ENCODE measurements at regions not wholly inside any gene's neighbourhood (a gene's known extent, or its start where the extent isn't known, plus 50 kb on each side); places are given as distances from the start of the nearest gene placed in this dataset.

GRCh38 chr10:117727421-117727820, 184.9 kb downstream of the EMX2 start:
- H3K27ac ChIP-seq (ENCODE audit: insufficient read depth, low read length): no peak overlapping the region
- no peaks in the 10 kb centered on the region for H3K4me1 ChIP-seq (ENCODE audit: control insufficient read depth, extremely low read depth, insufficient read depth, low read length)
- DNase-seq (ENCODE audit: low read depth in 2 of 2): no peak
- H2AFZ ChIP-seq (ENCODE audit: low read length): no peak overlapping the region
- H3K9ac ChIP-seq (ENCODE audit: insufficient read depth, low read length): no peak overlapping the region
- H3K4me3 ChIP-seq (replicated peaks in 1 of 4; ENCODE audit: control extremely low read depth in 1 of 4, insufficient read depth in 1 of 4, low read depth in 3 of 4, low read length in 4 of 4): no peak overlapping the region
- H3K79me2 ChIP-seq (ENCODE audit: control insufficient read depth, insufficient read depth, low read length): no peaks in the 10 kb centered on the region
- TF ChIP-seq EZH2 (IDR thresholded peaks at IDR 0.05; ENCODE audit: low read length, missing control alignments) (no peak), CTCF (conservative IDR thresholded peaks at IDR 0.05 in 1 of 2, IDR thresholded peaks at IDR 0.05 in 1 of 2; ENCODE audit: low read depth in 1 of 2, low read length in 2 of 2) (no peak)
- H3K27me3 ChIP-seq (ENCODE audit: control insufficient read depth, insufficient read depth, low read length): no peaks in the 10 kb centered on the region
- no peaks in the 10 kb centered on the region for H3K36me3 ChIP-seq (ENCODE audit: control insufficient read depth, insufficient read depth, low read length)
- no peak overlapping the region for H3K4me2 ChIP-seq (ENCODE audit: extremely low read depth, insufficient read depth, low read length)
- no peaks in the 10 kb centered on the region for H3K9me3 ChIP-seq (ENCODE audit: control insufficient read depth, insufficient read depth, low read depth, low read length)
- H4K20me1 ChIP-seq (ENCODE audit: control insufficient read depth, extremely low read depth, insufficient read depth, low read length): no peaks in the 10 kb centered on the region

DNA sequence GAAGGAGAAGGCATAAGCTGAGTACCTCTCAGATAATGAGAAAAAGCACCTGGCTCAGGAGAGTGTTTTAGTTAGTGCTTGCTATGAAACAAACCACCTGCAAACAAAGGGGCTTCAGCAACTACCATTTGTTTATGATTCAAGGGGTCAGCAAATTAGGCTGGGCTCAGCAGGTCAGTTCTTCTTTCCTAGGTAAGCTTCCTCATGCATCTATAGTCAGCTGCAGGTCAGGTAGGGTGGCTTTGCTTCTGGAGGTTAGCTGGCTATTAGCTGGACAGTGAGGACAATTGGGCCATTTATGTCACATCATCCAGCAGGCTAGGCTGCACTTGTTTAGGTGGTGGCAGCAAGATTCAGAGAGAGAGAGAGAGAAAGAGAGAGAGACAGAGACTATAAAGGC, 185.5 kb downstream of the EMX2 start:
- Histone ChIP-seq H3K9ac (ENCODE audit: insufficient read depth, low read length) (no peak overlapping the region), H3K27me3 (ENCODE audit: control insufficient read depth, insufficient read depth, low read length) (no peaks in the 10 kb centered on the region), H3K4me3 (replicated peaks in 1 of 4; ENCODE audit: control extremely low read depth in 1 of 4, insufficient read depth in 1 of 4, low read depth in 3 of 4, low read length in 4 of 4) (no peak overlapping the region), H3K4me1 (ENCODE audit: control insufficient read depth, extremely low read depth, insufficient read depth, low read length) (no peaks in the 10 kb centered on the region), H2AFZ (ENCODE audit: low read length) (no peak overlapping the region), H4K20me1 (ENCODE audit: control insufficient read depth, extremely low read depth, insufficient read depth, low read length) (no peaks in the 10 kb centered on the region), H3K36me3 (ENCODE audit: control insufficient read depth, insufficient read depth, low read length) (no peaks in the 10 kb centered on the region), H3K27ac (ENCODE audit: insufficient read depth, low read length) (no peak overlapping the region), H3K4me2 (ENCODE audit: extremely low read depth, insufficient read depth, low read length) (no peak overlapping the region), H3K9me3 (ENCODE audit: control insufficient read depth, insufficient read depth, low read depth, low read length) (no peaks in the 10 kb centered on the region), H3K79me2 (ENCODE audit: control insufficient read depth, insufficient read depth, low read length) (no peaks in the 10 kb centered on the region)
- no peak for DNase-seq (ENCODE audit: low read depth in 2 of 2)
- no peak for TF ChIP-seq CTCF (conservative IDR thresholded peaks at IDR 0.05 in 1 of 2, IDR thresholded peaks at IDR 0.05 in 1 of 2; ENCODE audit: low read depth in 1 of 2, low read length in 2 of 2)
- no peak for TF ChIP-seq EZH2 (IDR thresholded peaks at IDR 0.05; ENCODE audit: low read length, missing control alignments)

- Histone ChIP-seq H3K9me3 (ENCODE audit: control insufficient read depth, insufficient read depth, low read depth, low read length) (no peaks in the 10 kb centered on the region), H3K4me1 (ENCODE audit: control insufficient read depth, extremely low read depth, insufficient read depth, low read length) (no peaks in the 10 kb centered on the region), H4K20me1 (ENCODE audit: control insufficient read depth, extremely low read depth, insufficient read depth, low read length) (no peaks in the 10 kb centered on the region), H3K4me3 (replicated peaks in 1 of 4; ENCODE audit: control extremely low read depth in 1 of 4, insufficient read depth in 1 of 4, low read depth in 3 of 4, low read length in 4 of 4) (no peak overlapping the region), H3K27me3 (ENCODE audit: control insufficient read depth, insufficient read depth, low read length) (no peaks in the 10 kb centered on the region), H3K36me3 (ENCODE audit: control insufficient read depth, insufficient read depth, low read length) (no peaks in the 10 kb centered on the region), H3K27ac (ENCODE audit: insufficient read depth, low read length) (no peak overlapping the region), H3K9ac (ENCODE audit: insufficient read depth, low read length) (no peak overlapping the region), H2AFZ (ENCODE audit: low read length) (no peak overlapping the region), H3K4me2 (ENCODE audit: extremely low read depth, insufficient read depth, low read length) (no peak overlapping the region), H3K79me2 (ENCODE audit: control insufficient read depth, insufficient read depth, low read length) (no peaks in the 10 kb centered on the region)
- no peak for DNase-seq (ENCODE audit: low read depth in 2 of 2)
- TF ChIP-seq EZH2 (IDR thresholded peaks at IDR 0.05; ENCODE audit: low read length, missing control alignments) (no peak), CTCF (conservative IDR thresholded peaks at IDR 0.05 in 1 of 2, IDR thresholded peaks at IDR 0.05 in 1 of 2; ENCODE audit: low read depth in 1 of 2, low read length in 2 of 2) (no peak)
Observed at GRCh38 chr10:117729156-117729555, 186.6 kb downstream of the EMX2 start.
